Amniotic epithelial cell (primary cell): ENCODE measurements at regions not wholly inside any gene's neighbourhood (a gene's known extent, or its start where the extent isn't known, plus 50 kb on each side); places are given as distances from the start of the nearest gene placed in this dataset.
A peak's percentile ranks its signal among the peaks of the same experiment; 100 is the strongest.

Experiments used
- DNase-seq: peaks from one replicate; pipeline ENCODE4 v3.0.0-alpha.2; 2010; ENCODE audit warnings: low read depth

- DNase-seq: peak; percentile 28
Observed at GRCh38 chr5:92402045-92402444, 1018.9 kb upstream of the ARRDC3 start.

GRCh38 chr5:92401492-92401891, 1018.4 kb upstream of the ARRDC3 start:
- DNase-seq: peak; percentile 38

- DNase-seq: no peak
Observed at GRCh38 chr5:92394936-92395335, 1011.8 kb upstream of the ARRDC3 start.

- no peak for DNase-seq
Observed at GRCh38 chr5:92390657-92391056, 1007.5 kb upstream of the ARRDC3 start.

GRCh38 chr5:92380069-92380770, 997.1 kb upstream of the ARRDC3 start:
- peak; percentile 50 for DNase-seq

- peak; percentile 18 for DNase-seq
Observed at GRCh38 chr5:92378966-92379611, 996.0 kb upstream of the ARRDC3 start.

GRCh38 chr5:92374859-92375258, 991.7 kb upstream of the ARRDC3 start:
- DNase-seq: no peak

GRCh38 chr5:92372766-92373165, 989.6 kb upstream of the ARRDC3 start:
- DNase-seq: peak; percentile 33

- DNase-seq: no peak
Observed at GRCh38 chr5:92371889-92372235, 988.7 kb upstream of the ARRDC3 start.

GRCh38 chr5:92371171-92371888, 988.2 kb upstream of the ARRDC3 start:
- DNase-seq: no peak

- DNase-seq: no peak
Observed at GRCh38 chr5:92370032-92370431, 986.9 kb upstream of the ARRDC3 start.

- no peak for DNase-seq
Observed at GRCh38 chr5:92369587-92369986, 986.5 kb upstream of the ARRDC3 start.

- peak; percentile 41 for DNase-seq
Observed at GRCh38 chr5:92364986-92365550, 982.0 kb upstream of the ARRDC3 start.

- DNase-seq: peak; percentile 63
Observed at GRCh38 chr5:92353107-92354030, 970.3 kb upstream of the ARRDC3 start.

- peak; percentile 89 for DNase-seq
Observed at GRCh38 chr5:92337772-92338234, 954.7 kb upstream of the ARRDC3 start.

GRCh38 chr5:92332039-92332438, 948.9 kb upstream of the ARRDC3 start:
- peak; percentile 42 for DNase-seq

- DNase-seq: no peak
Observed at GRCh38 chr5:92330365-92330764, 947.2 kb upstream of the ARRDC3 start.

- DNase-seq: no peak
Observed at GRCh38 chr5:92329759-92330158, 946.6 kb upstream of the ARRDC3 start.

GRCh38 chr5:92328584-92329259, 945.6 kb upstream of the ARRDC3 start:
- no peak for DNase-seq

- DNase-seq: no peak
Observed at GRCh38 chr5:92320446-92320845, 937.3 kb upstream of the ARRDC3 start.

- no peak for DNase-seq
Observed at GRCh38 chr5:92313385-92313784, 930.3 kb upstream of the ARRDC3 start.
